ENCODE measurements at regions not wholly inside any gene's neighbourhood (a gene's known extent, or its start where the extent isn't known, plus 50 kb on each side); places are given as distances from the start of the nearest gene placed in this dataset.

GRCh38 chr12:98446682-98447081 lies 68.7 kb upstream of the TMPO start:
- FAIRE-seq, result no peak

GRCh38 chr12:98449584-98449983 lies 65.8 kb upstream of the TMPO start:
- FAIRE-seq, result no peak

- no peak for FAIRE-seq
These were observed 62.3 kb upstream of the TMPO start for GRCh38 chr12:98453070-98453469.

GRCh38 chr12:98453492-98453891 lies 61.9 kb upstream of the TMPO start:
- FAIRE-seq, result no peak

GRCh38 chr12:98456041-98456440 lies 59.3 kb upstream of the TMPO start:
- no peak for FAIRE-seq

GRCh38 chr12:98456576-98457573 lies 58.5 kb upstream of the TMPO start:
- no peak for FAIRE-seq

- no peak for FAIRE-seq
These were observed 51.2 kb upstream of the TMPO start for GRCh38 chr12:98464190-98464589.

GRCh38 chr12:98465505-98465904 lies 49.9 kb upstream of the TMPO start:
- no peak for FAIRE-seq
